Endothelial cell of umbilical vein (primary cell): ENCODE measurements at regions not wholly inside any gene's neighbourhood (a gene's known extent, or its start where the extent isn't known, plus 50 kb on each side); places are given as distances from the start of the nearest gene placed in this dataset.

Experiments used
- BruUV-seq: library from RNA; stranded (reverse); fragments of 400-500 nt; replicated peaks from 2 replicates; lab custom pipeline; 2021; lab: Mats Ljungman, UMichigan
- CTCF ChIA-PET: fragments of 300-600, 350-600 bp; sonication (Branson Sonifier 250); formaldehyde crosslinking; loops from one replicate; lab custom pipeline; 2021; ENCODE audit warnings: antibody characterized with exemption, inconsistent platforms; lab: Charles Lee
- POLR2A ChIA-PET: fragments of 300-600, 350-600 bp; sonication (Branson Sonifier 250); formaldehyde crosslinking; loops from one replicate; lab custom pipeline; 2021; ENCODE audit warnings: antibody characterized with exemption, inconsistent platforms; lab: Charles Lee
- DNase-seq: peaks from one replicate; pipeline ENCODE4 v3.0.0-alpha.2; 2011; ENCODE audit warnings: low read depth, low spot score
- FAIRE-seq: peaks from 2 replicates; lab custom pipeline; 2011; peaks lifted over from hg19 to GRCh38; lab: Jason Lieb, UNC
- H2AFZ ChIP-seq: 2 replicates; pipeline ENCODE4 v1.6.0; 2012; ENCODE audit warnings: low read depth, low read length, control low read depth, inconsistent platforms
- H3K27ac ChIP-seq: 2 replicates; pipeline ENCODE4 v1.5.1; 2011; ENCODE audit warnings: low read depth, mild to moderate bottlenecking, control low read depth, low read length, moderate library complexity; ENCODE audit not compliant: insufficient read depth
- H3K27me3 ChIP-seq, 2 experiments: 2 replicates each; pipeline versions ENCODE4 v1.6.0 to v1.6.1; 2011; ENCODE audit warnings: low read length in 2 of 2, mixed read lengths in 1 of 2; ENCODE audit not compliant: control insufficient read depth in 2 of 2, insufficient read depth in 2 of 2
- H3K36me3 ChIP-seq, 2 experiments: 2 replicates in 1 of 2; 3 replicates in 1 of 2; pipeline ENCODE4 v1.5.1; 2011; ENCODE audit warnings: low read length in 2 of 2, mild to moderate bottlenecking in 1 of 2, moderate library complexity in 1 of 2; ENCODE audit not compliant: control insufficient read depth in 2 of 2, insufficient read depth in 2 of 2; ENCODE audit errors: extremely low read depth in 1 of 2
- H3K4me1 ChIP-seq: 3 replicates; pipeline ENCODE4 v1.5.1; 2011; ENCODE audit warnings: mild to moderate bottlenecking, low read length; ENCODE audit not compliant: control insufficient read depth, insufficient read depth; ENCODE audit errors: extremely low read depth
- H3K4me2 ChIP-seq: 2 replicates; pipeline ENCODE4 v1.6.1; 2011; ENCODE audit warnings: low read length, control low read depth, mixed read lengths; ENCODE audit not compliant: insufficient read depth
- H3K4me3 ChIP-seq, 3 experiments: fragments of 200-600 bp in 1 of 3; sonication (generic), shearing (Covaris generic) in 1 of 3; replicated peaks in 1 of 3; 2 replicates each; pipeline ENCODE4 v1.5.1; 2011 to 2016; ENCODE audit warnings: control low read depth in 3 of 3, low read length in 3 of 3, mild to moderate bottlenecking in 2 of 3, inconsistent platforms in 1 of 3, low read depth in 1 of 3, moderate library complexity in 1 of 3; ENCODE audit not compliant: insufficient read depth in 1 of 3
- H3K79me2 ChIP-seq: 2 replicates; pipeline ENCODE4 v1.6.0; 2012; ENCODE audit warnings: low read length, inconsistent platforms; ENCODE audit not compliant: control insufficient read depth, insufficient read depth
- H3K9ac ChIP-seq: replicated peaks from 2 replicates; pipeline ENCODE3; 2011; ENCODE audit warnings: low read length, control low read depth; ENCODE audit not compliant: insufficient read depth; ENCODE audit errors: extremely low read depth
- H3K9me1 ChIP-seq: replicated peaks from 3 replicates; pipeline ENCODE4 v1.6.0; 2011; ENCODE audit warnings: mild to moderate bottlenecking, low read length; ENCODE audit not compliant: control insufficient read depth, insufficient read depth; ENCODE audit errors: extremely low read depth
- H3K9me3 ChIP-seq: replicated peaks from 2 replicates; pipeline ENCODE4 v1.5.1; 2012; ENCODE audit warnings: low read length, inconsistent platforms; ENCODE audit not compliant: control insufficient read depth, insufficient read depth
- H4K20me1 ChIP-seq: replicated peaks from 2 replicates; pipeline ENCODE3; 2011; ENCODE audit warnings: mild to moderate bottlenecking, low read length; ENCODE audit not compliant: control insufficient read depth, insufficient read depth; ENCODE audit errors: extremely low read depth
- CTCF ChIP-seq, 2 donors: IDR thresholded peaks; 1 replicate in 1 of 2; 2 replicates in 1 of 2; pipeline ENCODE4 v1.5.1; 2011; ENCODE audit warnings: low read length in 2 of 2, mild to moderate bottlenecking in 2 of 2, moderate library complexity in 2 of 2, control low read depth in 1 of 2, inconsistent platforms in 1 of 2, low read depth in 1 of 2; ENCODE audit not compliant: insufficient read depth in 1 of 2; ENCODE audit errors: extremely low read depth in 1 of 2
- EZH2 ChIP-seq: IDR thresholded peaks from 2 replicates; pipeline ENCODE4 v1.6.1; 2012; ENCODE audit warnings: borderline replicate concordance, low read depth, mild to moderate bottlenecking, moderate library complexity, low read length, inconsistent platforms; ENCODE audit not compliant: severe bottlenecking
- FOS ChIP-seq: IDR thresholded peaks from 2 replicates; pipeline ENCODE4 v1.6.1; 2011; ENCODE audit warnings: mild to moderate bottlenecking, low read length, moderate library complexity, borderline replicate concordance; ENCODE audit not compliant: insufficient read depth
- GATA2 ChIP-seq: IDR thresholded peaks from 2 replicates; pipeline ENCODE4 v1.7.0; 2011; ENCODE audit warnings: low read depth, mild to moderate bottlenecking, moderate library complexity, mixed read lengths, low read length; ENCODE audit not compliant: insufficient read length, insufficient read depth
- JUN ChIP-seq: IDR thresholded peaks from 2 replicates; pipeline ENCODE4 v1.6.1; 2011; ENCODE audit warnings: borderline replicate concordance, low read depth; ENCODE audit not compliant: insufficient read length, insufficient read depth
- MAX ChIP-seq: IDR thresholded peaks from 2 replicates; pipeline ENCODE4 v1.6.1; 2011; ENCODE audit not compliant: insufficient read depth, insufficient read length
- MYC ChIP-seq: IDR thresholded peaks from one replicate; pipeline ENCODE4 v1.6.1; 2011; ENCODE audit warnings: mild to moderate bottlenecking, low read depth, low read length
- POLR2A ChIP-seq: IDR thresholded peaks from 2 replicates; pipeline ENCODE4 v1.6.1; 2012; ENCODE audit warnings: low read depth, mild to moderate bottlenecking, control low read depth, low read length
- POLR2AphosphoS5 ChIP-seq: IDR thresholded peaks from 2 replicates; pipeline ENCODE4 v1.6.1; 2012; ENCODE audit warnings: low read depth, mild to moderate bottlenecking, control low read depth, low read length, moderate library complexity; ENCODE audit not compliant: insufficient read depth
- dilution Hi-C: fragments of 300-500 bp; cut with MboI; formaldehyde crosslinking; loops from one replicate; pipeline ENCODE4 v1.15.0; 2019; ENCODE audit warnings: low sequenced_read_pairs; ENCODE audit not compliant: extremely low pct_ligation_motif_present
- intact Hi-C: fragments of 100-400 bp; cut with micrococcal nuclease; formaldehyde crosslinking; loops from one replicate; pipeline ENCODE4 v1.10.0; 2022

GRCh38 chr18:53715243-53715853 lies 509.1 kb downstream of the MBD2 start:
- BruUV-seq, result no TSS peak
- Histone ChIP-seq H3K4me1 (no peaks in the 10 kb centered on the region), H3K27ac (no peak overlapping the region), H3K4me3 (no peak overlapping the region), H3K36me3 (no peaks in the 10 kb centered on the region), H4K20me1 (no peaks in the 10 kb centered on the region), H3K9me1 (no peaks in the 10 kb centered on the region), H3K27me3 (no peaks in the 10 kb centered on the region), H3K9me3 (no peaks in the 10 kb centered on the region), H3K79me2 (no peaks in the 10 kb centered on the region), H3K9ac (no peak overlapping the region), H3K4me2 (no peak overlapping the region), H2AFZ (no peak overlapping the region)
- CTCF ChIA-PET, result no interaction called here
- TF ChIP-seq FOS, result no peak
- TF ChIP-seq POLR2A, result no peak
- TF ChIP-seq CTCF (IDR thresholded peaks at IDR 0.05; ENCODE audit: extremely low read depth in 1 of 2, insufficient read depth in 1 of 2, low read depth in 1 of 2, low read length in 2 of 2), result no peak
- no peak for TF ChIP-seq EZH2
- TF ChIP-seq JUN, result no peak
- TF ChIP-seq GATA2, result no peak
- no peak for TF ChIP-seq POLR2AphosphoS5
- TF ChIP-seq MAX, result no peak
- TF ChIP-seq MYC, result no peak
- POLR2A ChIA-PET, result no interaction called here
- dilution Hi-C loops (no loop called here), intact Hi-C loops (no loop called here)
- FAIRE-seq (no peak), DNase-seq (no peak)
